DND-41 (cell line): ENCODE measurements at regions not wholly inside any gene's neighbourhood (a gene's known extent, or its start where the extent isn't known, plus 50 kb on each side); places are given as distances from the start of the nearest gene placed in this dataset.
"Not testable (repeated sequence)": the region's sequence is repeated elsewhere in the genome, so short reads cannot be mapped to it uniquely, and the experiment has no call there.

ENCODE experiments used
- ATAC-seq: fragments of 200-7000 bp; cut with Tn5 transposase; 3 replicates; pipeline ENCODE4 v1.9.1; 2021; ENCODE audit warnings: low read depth; ENCODE audit not compliant: insufficient read depth
- DNase-seq: peaks from one replicate; pipeline ENCODE4 v3.0.0-alpha.2; 2020
- H2AFZ ChIP-seq: 2 replicates; pipeline ENCODE4 v1.6.0; 2012; ENCODE audit warnings: low read depth, low read length
- H3K27ac ChIP-seq: 2 replicates; pipeline ENCODE4 v1.5.1; 2012; ENCODE audit warnings: low read length, inconsistent platforms
- H3K27me3 ChIP-seq: fragments of 200-600 bp; sonication (generic); 2 replicates; pipeline ENCODE4 v1.6.0; 2012; ENCODE audit warnings: low read length, mild to moderate bottlenecking, inconsistent platforms; ENCODE audit not compliant: insufficient read depth, poor library complexity
- H3K36me3 ChIP-seq: 2 replicates; pipeline ENCODE4 v1.5.1; 2012; ENCODE audit warnings: low read length, inconsistent platforms; ENCODE audit not compliant: insufficient read depth
- H3K4me1 ChIP-seq: 2 replicates; pipeline ENCODE4 v1.5.1; 2012; ENCODE audit warnings: mild to moderate bottlenecking, low read length; ENCODE audit not compliant: insufficient read depth
- H3K4me2 ChIP-seq: 2 replicates; pipeline ENCODE4 v1.6.0; 2012; ENCODE audit warnings: mild to moderate bottlenecking, moderate library complexity, low read length, inconsistent platforms; ENCODE audit not compliant: insufficient read depth
- H3K4me3 ChIP-seq, 2 experiments: fragments of 200-600 bp in 1 of 2; shearing (Covaris generic) in 1 of 2; 2 replicates each; pipeline ENCODE4 v1.5.1; 2012 to 2016; ENCODE audit warnings: inconsistent platforms in 2 of 2, low read length in 2 of 2, mild to moderate bottlenecking in 2 of 2, low read depth in 1 of 2, moderate library complexity in 1 of 2
- H3K79me2 ChIP-seq: 2 replicates; pipeline ENCODE4 v1.6.0; 2012; ENCODE audit warnings: low read length, inconsistent platforms; ENCODE audit not compliant: insufficient read depth
- H3K9ac ChIP-seq: 2 replicates; pipeline ENCODE4 v1.6.0; 2012; ENCODE audit warnings: low read depth, mild to moderate bottlenecking, inconsistent platforms, low read length, moderate library complexity
- H3K9me3 ChIP-seq: 2 replicates; pipeline ENCODE4 v1.5.1; 2012; ENCODE audit warnings: low read length, moderate library complexity, mild to moderate bottlenecking, inconsistent platforms; ENCODE audit not compliant: insufficient read depth, severe bottlenecking
- H4K20me1 ChIP-seq: 2 replicates; pipeline ENCODE4 v1.6.0; 2012; ENCODE audit warnings: low read length; ENCODE audit not compliant: insufficient read depth
- EZH2 ChIP-seq: IDR thresholded peaks from 3 replicates; pipeline ENCODE4 v1.6.1; 2012; ENCODE audit warnings: borderline replicate concordance, low read depth, mild to moderate bottlenecking, moderate library complexity, low read length, inconsistent platforms; ENCODE audit not compliant: severe bottlenecking
- TF ChIP-seq, protein P1 (sequence below): IDR thresholded peaks from 2 replicates; pipeline ENCODE4 v1.5.1; 2012; ENCODE audit warnings: borderline replicate concordance, low read length, moderate library complexity, mild to moderate bottlenecking; ENCODE audit not compliant: poor library complexity, severe bottlenecking; ENCODE audit errors: extremely low read depth

DNA sequence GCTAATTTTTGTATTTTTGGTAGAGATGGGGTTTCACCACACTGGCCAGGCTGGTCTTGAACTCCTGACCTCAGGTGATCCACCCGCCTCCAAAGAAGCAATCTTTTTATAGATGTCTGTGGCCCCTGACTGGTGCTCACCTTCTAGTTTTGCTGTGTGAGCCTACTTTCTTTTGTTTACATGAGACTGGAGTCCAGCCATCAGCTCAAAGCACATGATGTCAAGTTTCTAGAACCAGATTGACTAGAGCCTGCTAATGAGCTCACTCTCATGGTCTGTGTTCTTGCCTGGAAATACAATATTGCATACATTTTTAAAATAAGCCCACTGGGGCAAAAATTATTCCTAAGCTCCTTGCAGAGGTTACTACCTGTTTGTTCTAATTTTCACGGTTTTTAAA, 102.9 kb upstream of the PIK3R1 start:
- Histone ChIP-seq H3K9ac (no peak overlapping the region), H3K36me3 (no peaks in the 10 kb centered on the region), H4K20me1 (no peaks in the 10 kb centered on the region), H3K27ac (no peak overlapping the region), H3K4me3 (no peak overlapping the region), H3K4me1 (no peaks in the 10 kb centered on the region), H3K4me2 (no peak overlapping the region), H3K9me3 (no peaks in the 10 kb centered on the region), H2AFZ (no peak overlapping the region), H3K79me2 (no peaks in the 10 kb centered on the region), H3K27me3 (no peaks in the 10 kb centered on the region)
- no peak for DNase-seq
- no peak for ATAC-seq
- no peak for TF ChIP-seq EZH2
- TF ChIP-seq, protein P1, sequence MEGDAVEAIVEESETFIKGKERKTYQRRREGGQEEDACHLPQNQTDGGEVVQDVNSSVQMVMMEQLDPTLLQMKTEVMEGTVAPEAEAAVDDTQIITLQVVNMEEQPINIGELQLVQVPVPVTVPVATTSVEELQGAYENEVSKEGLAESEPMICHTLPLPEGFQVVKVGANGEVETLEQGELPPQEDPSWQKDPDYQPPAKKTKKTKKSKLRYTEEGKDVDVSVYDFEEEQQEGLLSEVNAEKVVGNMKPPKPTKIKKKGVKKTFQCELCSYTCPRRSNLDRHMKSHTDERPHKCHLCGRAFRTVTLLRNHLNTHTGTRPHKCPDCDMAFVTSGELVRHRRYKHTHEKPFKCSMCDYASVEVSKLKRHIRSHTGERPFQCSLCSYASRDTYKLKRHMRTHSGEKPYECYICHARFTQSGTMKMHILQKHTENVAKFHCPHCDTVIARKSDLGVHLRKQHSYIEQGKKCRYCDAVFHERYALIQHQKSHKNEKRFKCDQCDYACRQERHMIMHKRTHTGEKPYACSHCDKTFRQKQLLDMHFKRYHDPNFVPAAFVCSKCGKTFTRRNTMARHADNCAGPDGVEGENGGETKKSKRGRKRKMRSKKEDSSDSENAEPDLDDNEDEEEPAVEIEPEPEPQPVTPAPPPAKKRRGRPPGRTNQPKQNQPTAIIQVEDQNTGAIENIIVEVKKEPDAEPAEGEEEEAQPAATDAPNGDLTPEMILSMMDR = no peak

DNA sequence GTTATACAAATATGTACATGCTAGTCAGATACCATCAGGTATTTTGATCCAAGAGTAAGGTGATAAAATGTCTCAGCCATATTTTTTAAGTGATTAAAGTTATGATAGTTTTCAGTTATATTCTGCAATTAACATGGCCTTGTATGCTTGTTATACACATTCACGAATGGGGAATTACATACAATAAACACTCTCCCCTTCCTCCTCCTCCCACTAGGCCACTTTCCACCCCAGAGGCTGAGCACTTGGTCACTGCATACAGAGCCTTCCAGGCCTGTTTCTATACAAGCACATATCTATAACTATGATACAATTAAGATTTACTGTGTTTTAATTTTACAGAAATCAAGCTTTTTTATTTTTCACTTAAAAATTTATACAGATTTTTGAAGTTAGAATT, 104.7 kb upstream of the PIK3R1 start:
- Histone ChIP-seq H3K4me1 (no peaks in the 10 kb centered on the region), H3K79me2 (no peaks in the 10 kb centered on the region), H3K9ac (no peak overlapping the region), H3K27me3 (no peaks in the 10 kb centered on the region), H3K36me3 (no peaks in the 10 kb centered on the region), H3K27ac (no peak overlapping the region), H4K20me1 (no peaks in the 10 kb centered on the region), H2AFZ (no peak overlapping the region), H3K4me2 (no peak overlapping the region), H3K9me3 (no peaks in the 10 kb centered on the region), H3K4me3 (no peak overlapping the region)
- ATAC-seq (no peak), DNase-seq (no peak)
- TF ChIP-seq EZH2 = no peak
- TF ChIP-seq, protein P1 = no peak

DNA sequence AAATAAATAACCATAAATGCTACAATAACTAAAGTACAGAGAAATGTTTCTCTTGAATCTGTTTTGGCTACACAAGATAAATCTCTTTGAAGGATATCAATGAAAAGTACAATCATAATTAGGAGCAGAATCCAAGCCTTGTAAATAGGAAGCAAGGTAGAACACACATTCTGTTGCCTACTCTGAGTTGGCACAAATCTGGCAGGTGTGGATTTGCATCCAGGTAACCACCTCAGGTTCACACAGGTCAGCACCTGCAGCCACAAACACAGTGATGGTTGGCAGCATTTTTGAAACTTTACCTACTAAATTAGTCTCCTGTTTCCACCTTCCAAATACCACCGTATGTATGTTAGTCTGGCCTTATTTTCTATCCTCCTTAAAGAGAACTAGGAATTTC, 105.3 kb upstream of the PIK3R1 start:
- no peaks in the 10 kb centered on the region for H4K20me1 ChIP-seq
- no peak overlapping the region for H3K4me2 ChIP-seq
- H3K27ac ChIP-seq = no peak overlapping the region
- no peaks in the 10 kb centered on the region for H3K27me3 ChIP-seq
- DNase-seq (no peak), ATAC-seq (no peak)
- H3K79me2 ChIP-seq = no peaks in the 10 kb centered on the region
- no peaks in the 10 kb centered on the region for H3K36me3 ChIP-seq
- no peak overlapping the region for H3K9ac ChIP-seq
- no peak for TF ChIP-seq EZH2
- TF ChIP-seq, protein P1 = no peak
- H2AFZ ChIP-seq = no peak overlapping the region
- H3K4me1 ChIP-seq = no peaks in the 10 kb centered on the region
- H3K9me3 ChIP-seq = no peaks in the 10 kb centered on the region
- H3K4me3 ChIP-seq = no peak overlapping the region

DNA sequence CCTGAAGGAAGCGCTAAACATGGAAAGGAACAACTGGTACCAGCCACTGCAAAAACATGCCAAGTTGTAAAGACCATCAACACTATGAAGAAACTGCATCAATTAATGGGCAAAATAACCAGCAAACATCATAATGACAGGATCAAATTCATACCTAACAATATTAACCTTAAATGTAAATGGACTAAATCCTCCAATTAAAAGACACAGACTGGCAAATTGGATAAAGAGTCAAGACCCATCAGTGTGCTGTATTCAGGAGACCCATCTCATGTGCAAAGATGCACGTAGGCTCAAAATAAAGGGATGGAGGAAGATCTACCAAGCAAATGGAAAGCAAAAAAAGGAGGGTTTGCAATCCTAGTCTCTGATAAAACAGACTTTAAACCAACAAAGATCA, 111.3 kb upstream of the PIK3R1 start:
- not testable (repeated sequence) for H3K9me3 ChIP-seq, H3K36me3 ChIP-seq, H3K4me1 ChIP-seq, H3K9ac ChIP-seq, H3K27ac ChIP-seq, ATAC-seq, H3K4me3 ChIP-seq, H3K27me3 ChIP-seq, H3K4me2 ChIP-seq, H3K79me2 ChIP-seq, DNase-seq, H2AFZ ChIP-seq, H4K20me1 ChIP-seq

DNA sequence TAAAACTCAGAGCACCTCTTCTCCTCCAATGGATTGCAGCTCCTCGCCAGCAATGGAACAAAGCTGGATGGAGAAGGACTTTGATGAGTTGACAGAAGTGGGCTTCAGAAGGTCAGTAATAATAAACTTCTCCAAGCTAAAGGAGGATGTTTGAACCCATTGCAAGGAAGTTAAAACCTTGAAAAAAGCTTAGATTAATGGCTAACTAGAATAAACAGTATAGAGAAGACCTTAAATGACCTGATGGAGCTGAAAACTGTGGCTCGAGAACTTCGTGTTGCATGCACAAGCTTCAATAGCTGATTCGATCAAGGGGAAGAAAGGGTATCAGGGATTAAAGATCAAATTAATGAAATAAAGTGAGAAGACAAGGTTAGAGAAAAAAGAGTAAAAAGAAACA, 112.3 kb upstream of the PIK3R1 start:
- H3K27ac ChIP-seq, ATAC-seq, H3K9ac ChIP-seq, H3K4me2 ChIP-seq, H3K36me3 ChIP-seq, H3K79me2 ChIP-seq, H4K20me1 ChIP-seq, H3K4me3 ChIP-seq, H3K27me3 ChIP-seq, H3K9me3 ChIP-seq, H3K4me1 ChIP-seq, DNase-seq, H2AFZ ChIP-seq: not testable (repeated sequence)
